ENCODE measurements at regions not wholly inside any gene's neighbourhood (a gene's known extent, or its start where the extent isn't known, plus 50 kb on each side); places are given as distances from the start of the nearest gene placed in this dataset.

- TF ChIP-seq POLR2A (IDR thresholded peaks at IDR 0.05; ENCODE audit: low read depth) = no peak
- TF ChIP-seq POLR2AphosphoS5 (IDR thresholded peaks at IDR 0.05) = no peak
- TF ChIP-seq, protein P1, sequence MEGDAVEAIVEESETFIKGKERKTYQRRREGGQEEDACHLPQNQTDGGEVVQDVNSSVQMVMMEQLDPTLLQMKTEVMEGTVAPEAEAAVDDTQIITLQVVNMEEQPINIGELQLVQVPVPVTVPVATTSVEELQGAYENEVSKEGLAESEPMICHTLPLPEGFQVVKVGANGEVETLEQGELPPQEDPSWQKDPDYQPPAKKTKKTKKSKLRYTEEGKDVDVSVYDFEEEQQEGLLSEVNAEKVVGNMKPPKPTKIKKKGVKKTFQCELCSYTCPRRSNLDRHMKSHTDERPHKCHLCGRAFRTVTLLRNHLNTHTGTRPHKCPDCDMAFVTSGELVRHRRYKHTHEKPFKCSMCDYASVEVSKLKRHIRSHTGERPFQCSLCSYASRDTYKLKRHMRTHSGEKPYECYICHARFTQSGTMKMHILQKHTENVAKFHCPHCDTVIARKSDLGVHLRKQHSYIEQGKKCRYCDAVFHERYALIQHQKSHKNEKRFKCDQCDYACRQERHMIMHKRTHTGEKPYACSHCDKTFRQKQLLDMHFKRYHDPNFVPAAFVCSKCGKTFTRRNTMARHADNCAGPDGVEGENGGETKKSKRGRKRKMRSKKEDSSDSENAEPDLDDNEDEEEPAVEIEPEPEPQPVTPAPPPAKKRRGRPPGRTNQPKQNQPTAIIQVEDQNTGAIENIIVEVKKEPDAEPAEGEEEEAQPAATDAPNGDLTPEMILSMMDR (IDR thresholded peaks at IDR 0.05) = no peak
Measured at GRCh38 chr6:14873781-14874441, 372.0 kb upstream of the JARID2 start.
